ENCODE measurements at regions not wholly inside any gene's neighbourhood (a gene's known extent, or its start where the extent isn't known, plus 50 kb on each side); places are given as distances from the start of the nearest gene placed in this dataset.

DNA sequence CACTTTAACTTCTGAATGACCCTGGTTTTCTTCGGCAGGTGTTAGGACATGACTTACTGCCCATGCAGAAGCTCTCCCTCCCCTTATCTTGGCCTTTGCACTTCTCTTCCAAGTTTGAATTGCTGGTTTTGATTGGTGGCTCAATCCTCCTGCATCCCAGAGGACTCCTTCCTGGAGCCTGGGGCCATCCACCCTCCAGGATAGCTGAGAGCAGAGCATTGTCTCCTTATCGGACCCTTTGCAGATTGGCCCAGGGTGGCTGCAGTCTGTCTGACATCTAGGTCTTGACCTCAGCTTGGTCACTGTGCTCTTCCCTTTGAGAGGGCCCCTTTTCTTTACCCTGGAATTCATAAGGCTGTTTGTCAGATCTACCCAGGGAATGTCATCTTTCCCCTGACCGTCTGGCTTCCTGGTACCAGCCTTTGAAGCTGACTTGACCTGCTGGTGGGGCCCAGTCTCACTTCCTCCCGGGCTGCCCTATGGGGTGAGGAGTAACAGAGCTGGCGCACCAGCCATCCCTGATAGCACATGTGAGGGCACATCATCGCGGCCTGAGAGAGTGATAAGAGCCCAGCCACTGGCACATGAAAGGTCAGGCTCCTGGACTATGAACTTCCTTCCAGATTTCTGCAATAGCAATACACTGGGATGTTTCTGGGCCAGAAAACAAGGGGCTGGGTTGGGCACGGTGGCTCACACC lies 172.9 kb upstream of the UBL3 start (continued):
- TF ChIP-seq, protein P1, sequence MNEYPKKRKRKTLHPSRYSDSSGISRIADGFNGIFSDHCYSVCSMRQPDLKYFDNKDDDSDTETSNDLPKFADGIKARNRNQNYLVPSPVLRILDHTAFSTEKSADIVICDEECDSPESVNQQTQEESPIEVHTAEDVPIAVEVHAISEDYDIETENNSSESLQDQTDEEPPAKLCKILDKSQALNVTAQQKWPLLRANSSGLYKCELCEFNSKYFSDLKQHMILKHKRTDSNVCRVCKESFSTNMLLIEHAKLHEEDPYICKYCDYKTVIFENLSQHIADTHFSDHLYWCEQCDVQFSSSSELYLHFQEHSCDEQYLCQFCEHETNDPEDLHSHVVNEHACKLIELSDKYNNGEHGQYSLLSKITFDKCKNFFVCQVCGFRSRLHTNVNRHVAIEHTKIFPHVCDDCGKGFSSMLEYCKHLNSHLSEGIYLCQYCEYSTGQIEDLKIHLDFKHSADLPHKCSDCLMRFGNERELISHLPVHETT (CRISPR knock-in tag; conservative IDR thresholded peaks at IDR 0.05 in 1 of 2, IDR thresholded peaks at IDR 0.05 in 1 of 2) = no peak
- TF ChIP-seq, protein P2, sequence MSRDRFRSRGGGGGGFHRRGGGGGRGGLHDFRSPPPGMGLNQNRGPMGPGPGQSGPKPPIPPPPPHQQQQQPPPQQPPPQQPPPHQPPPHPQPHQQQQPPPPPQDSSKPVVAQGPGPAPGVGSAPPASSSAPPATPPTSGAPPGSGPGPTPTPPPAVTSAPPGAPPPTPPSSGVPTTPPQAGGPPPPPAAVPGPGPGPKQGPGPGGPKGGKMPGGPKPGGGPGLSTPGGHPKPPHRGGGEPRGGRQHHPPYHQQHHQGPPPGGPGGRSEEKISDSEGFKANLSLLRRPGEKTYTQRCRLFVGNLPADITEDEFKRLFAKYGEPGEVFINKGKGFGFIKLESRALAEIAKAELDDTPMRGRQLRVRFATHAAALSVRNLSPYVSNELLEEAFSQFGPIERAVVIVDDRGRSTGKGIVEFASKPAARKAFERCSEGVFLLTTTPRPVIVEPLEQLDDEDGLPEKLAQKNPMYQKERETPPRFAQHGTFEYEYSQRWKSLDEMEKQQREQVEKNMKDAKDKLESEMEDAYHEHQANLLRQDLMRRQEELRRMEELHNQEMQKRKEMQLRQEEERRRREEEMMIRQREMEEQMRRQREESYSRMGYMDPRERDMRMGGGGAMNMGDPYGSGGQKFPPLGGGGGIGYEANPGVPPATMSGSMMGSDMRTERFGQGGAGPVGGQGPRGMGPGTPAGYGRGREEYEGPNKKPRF (IDR thresholded peaks at IDR 0.05; ENCODE audit: low read depth, low read length) = no peak
- TF ChIP-seq ZNF408 (CRISPR knock-in tag; IDR thresholded peaks at IDR 0.05; ENCODE audit: low read depth) = no peak
- TF ChIP-seq, protein P3, sequence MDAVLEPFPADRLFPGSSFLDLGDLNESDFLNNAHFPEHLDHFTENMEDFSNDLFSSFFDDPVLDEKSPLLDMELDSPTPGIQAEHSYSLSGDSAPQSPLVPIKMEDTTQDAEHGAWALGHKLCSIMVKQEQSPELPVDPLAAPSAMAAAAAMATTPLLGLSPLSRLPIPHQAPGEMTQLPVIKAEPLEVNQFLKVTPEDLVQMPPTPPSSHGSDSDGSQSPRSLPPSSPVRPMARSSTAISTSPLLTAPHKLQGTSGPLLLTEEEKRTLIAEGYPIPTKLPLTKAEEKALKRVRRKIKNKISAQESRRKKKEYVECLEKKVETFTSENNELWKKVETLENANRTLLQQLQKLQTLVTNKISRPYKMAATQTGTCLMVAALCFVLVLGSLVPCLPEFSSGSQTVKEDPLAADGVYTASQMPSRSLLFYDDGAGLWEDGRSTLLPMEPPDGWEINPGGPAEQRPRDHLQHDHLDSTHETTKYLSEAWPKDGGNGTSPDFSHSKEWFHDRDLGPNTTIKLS (IDR thresholded peaks at IDR 0.05; ENCODE audit: borderline replicate concordance, low read depth) = no peak
